ENCODE measurements at regions not wholly inside any gene's neighbourhood (a gene's known extent, or its start where the extent isn't known, plus 50 kb on each side); places are given as distances from the start of the nearest gene placed in this dataset.

DNA sequence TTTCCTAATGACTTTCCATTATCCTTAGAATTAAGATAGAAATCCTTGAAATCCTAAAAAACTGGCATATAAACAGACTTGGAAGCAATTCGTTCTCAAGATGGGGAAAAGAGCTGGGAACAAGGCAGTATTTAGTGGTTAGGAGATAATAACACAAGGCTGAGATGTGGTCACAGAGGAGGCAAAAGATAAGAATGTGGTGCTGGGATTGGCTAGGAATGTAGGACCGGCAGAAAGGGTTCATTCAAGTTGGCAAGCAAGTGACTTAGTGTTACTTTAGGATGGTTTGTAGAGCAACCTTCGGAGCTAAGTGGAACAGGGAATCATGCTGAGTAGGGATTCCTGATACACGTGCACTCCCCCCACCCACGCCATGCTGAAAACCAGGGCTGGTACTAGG lies 121.9 kb upstream of the RPS6KA3 start:
- peaks cover 0 to 7% (median 0%) of the 10 kb centered on the region in 3 donors for H3K27me3 Mint-ChIP-seq (ENCODE audit: low read depth in 3 of 3)
- no peaks in the 10 kb centered on the region for H3K4me1 Mint-ChIP-seq
- no peaks in the 10 kb centered on the region for H3K36me3 Mint-ChIP-seq
- no peak for DNase-seq
- no peaks in the 10 kb centered on the region for H3K9me3 Mint-ChIP-seq
- H3K27ac Mint-ChIP-seq: no peak overlapping the region
- H3K4me3 Mint-ChIP-seq: no peak overlapping the region

DNA sequence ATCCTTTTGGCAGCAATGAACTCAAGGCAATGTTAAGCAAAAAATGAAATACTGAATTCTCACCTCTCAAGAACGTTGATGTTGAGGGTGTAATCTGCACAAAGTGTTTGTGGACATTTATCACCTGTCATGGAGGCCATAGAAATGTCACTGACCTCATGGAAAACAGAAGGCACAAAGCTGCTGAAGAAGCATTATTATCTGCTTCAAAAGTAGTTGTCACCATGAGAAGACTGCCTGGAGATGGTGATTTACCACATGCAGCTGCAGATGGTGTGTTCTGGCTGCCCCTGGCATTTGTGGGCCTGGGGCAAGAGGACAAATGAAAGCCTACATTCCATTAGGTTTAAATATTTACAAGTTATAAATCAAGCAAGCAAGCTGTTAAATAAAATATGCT lies 116.8 kb upstream of the RPS6KA3 start:
- H3K27ac Mint-ChIP-seq: no peak overlapping the region
- no peak for DNase-seq
- H3K4me3 Mint-ChIP-seq: no peak overlapping the region
- H3K36me3 Mint-ChIP-seq: no peaks in the 10 kb centered on the region
- H3K4me1 Mint-ChIP-seq: no peaks in the 10 kb centered on the region
- H3K9me3 Mint-ChIP-seq: no peaks in the 10 kb centered on the region
- H3K27me3 Mint-ChIP-seq (ENCODE audit: low read depth in 3 of 3): peaks cover 0 to 13% (median 0%) of the 10 kb centered on the region in 3 donors

DNA sequence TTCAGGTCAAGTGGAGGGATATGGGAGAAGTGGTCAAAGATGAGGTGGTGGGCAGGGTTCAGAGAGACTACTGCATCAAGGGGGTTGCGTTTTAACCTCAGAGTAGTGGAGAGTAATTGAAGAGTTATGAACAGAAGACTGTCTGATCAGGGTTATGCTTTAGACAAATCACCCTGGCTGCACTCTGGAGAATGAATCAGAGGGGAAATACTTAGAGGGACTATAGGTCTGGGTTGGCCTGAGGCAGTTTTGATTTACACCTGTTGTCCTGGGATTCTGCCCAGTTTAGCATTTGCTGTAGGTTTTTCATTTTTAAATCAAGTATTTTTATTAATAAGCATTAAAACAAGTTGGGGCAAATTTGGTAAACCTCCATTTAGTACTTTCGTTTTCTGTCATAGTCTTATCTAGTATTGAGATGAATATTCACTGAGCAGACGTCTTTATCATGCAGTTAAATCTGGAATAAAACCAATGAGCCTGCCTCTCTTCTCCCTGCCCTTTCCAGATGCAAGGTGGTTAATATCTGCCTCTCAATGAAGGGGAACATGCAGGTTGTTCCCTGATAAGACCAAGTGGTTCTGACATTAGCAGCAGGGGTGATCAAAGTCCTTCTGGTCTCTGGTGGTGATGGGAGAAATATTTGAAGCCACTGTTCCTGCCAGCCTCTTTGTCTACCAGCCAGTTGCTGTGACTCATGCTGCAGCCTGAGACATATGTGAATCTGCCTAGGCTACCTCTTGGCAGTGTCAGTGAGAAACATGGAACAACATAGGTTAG lies 116.0 kb upstream of the RPS6KA3 start:
- H3K9me3 Mint-ChIP-seq: no peaks in the 10 kb centered on the region
- no peak for DNase-seq
- H3K4me3 Mint-ChIP-seq: peak overlapping the region in 1 of 5 donors; percentile 26
- H3K27ac Mint-ChIP-seq: peak overlapping the region in 3 of 6 donors; percentile 8 to 56 (median 9)
- peaks cover 0 to 9% (median 0%) of the 10 kb centered on the region in 3 donors for H3K27me3 Mint-ChIP-seq (ENCODE audit: low read depth in 3 of 3)
- no peaks in the 10 kb centered on the region for H3K4me1 Mint-ChIP-seq
- no peaks in the 10 kb centered on the region for H3K36me3 Mint-ChIP-seq

DNA sequence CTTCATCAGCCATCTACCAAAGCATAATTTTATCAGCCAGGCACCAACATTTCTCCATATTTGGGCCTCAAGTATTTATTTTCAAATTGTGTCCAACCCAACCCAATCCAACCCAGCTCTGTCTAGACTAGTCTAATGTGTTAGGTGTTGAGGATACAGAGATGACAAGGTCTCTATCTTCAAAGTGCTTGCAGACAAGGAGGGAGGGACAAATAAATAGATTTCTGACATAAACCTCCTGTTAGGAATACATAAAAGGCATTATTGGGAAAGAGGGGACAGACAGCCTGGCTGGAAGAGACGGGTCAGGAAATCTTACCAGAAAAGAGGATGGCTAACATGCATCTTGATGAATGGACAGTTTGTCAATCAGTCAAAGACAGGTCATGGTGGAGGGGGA lies 115.4 kb upstream of the RPS6KA3 start:
- Mint-ChIP-seq H3K4me3 (no peak overlapping the region), H3K36me3 (no peaks in the 10 kb centered on the region), H3K9me3 (no peaks in the 10 kb centered on the region), H3K4me1 (no peaks in the 10 kb centered on the region), H3K27ac (peak overlapping the region in 2 of 6 donors; percentile 8 to 56), H3K27me3 (ENCODE audit: low read depth in 3 of 3) (peaks cover 0 to 9% (median 2%) of the 10 kb centered on the region in 3 donors)
- DNase-seq: no peak

DNA sequence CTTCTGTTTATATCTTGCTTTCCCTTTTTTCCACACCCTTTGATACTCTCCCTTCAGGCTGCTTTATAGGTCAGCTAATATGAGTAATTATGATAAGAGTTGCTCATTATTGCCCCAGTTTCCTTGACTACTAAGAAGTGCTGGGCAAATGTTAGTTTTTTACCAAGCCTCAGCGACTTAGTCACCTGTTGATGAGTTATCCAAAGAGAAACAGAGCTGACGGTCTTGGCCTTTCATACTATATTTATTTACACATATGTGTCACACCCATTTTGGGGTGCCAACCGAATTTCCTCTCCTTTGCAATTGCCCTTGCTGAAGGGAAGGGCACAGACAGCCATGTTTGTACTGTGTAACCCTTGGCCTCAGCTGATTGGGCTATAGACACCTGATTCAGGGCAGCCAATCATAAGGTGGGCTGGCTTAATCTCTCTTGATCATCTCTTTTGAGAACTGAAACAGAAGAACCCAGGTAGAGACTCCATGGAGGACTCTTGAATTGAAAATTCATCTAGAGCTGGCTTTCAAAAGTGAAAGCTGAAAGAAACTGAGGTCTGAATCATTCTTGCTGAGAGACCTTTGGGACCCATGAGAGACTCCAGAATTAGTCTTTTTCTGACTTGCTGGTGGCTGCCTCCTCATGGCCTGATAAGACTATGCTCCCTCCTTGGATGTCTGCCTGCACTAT lies 111.7 kb upstream of the RPS6KA3 start:
- H3K27ac Mint-ChIP-seq: no peak overlapping the region
- no peak for DNase-seq
- H3K36me3 Mint-ChIP-seq: no peaks in the 10 kb centered on the region
- H3K4me3 Mint-ChIP-seq: no peak overlapping the region
- peaks cover 2 to 13% (median 2%) of the 10 kb centered on the region in 3 donors for H3K27me3 Mint-ChIP-seq (ENCODE audit: low read depth in 3 of 3)
- H3K4me1 Mint-ChIP-seq: peaks cover 1 to 6% of the 10 kb centered on the region in 2 donors
- H3K9me3 Mint-ChIP-seq: no peaks in the 10 kb centered on the region

DNA sequence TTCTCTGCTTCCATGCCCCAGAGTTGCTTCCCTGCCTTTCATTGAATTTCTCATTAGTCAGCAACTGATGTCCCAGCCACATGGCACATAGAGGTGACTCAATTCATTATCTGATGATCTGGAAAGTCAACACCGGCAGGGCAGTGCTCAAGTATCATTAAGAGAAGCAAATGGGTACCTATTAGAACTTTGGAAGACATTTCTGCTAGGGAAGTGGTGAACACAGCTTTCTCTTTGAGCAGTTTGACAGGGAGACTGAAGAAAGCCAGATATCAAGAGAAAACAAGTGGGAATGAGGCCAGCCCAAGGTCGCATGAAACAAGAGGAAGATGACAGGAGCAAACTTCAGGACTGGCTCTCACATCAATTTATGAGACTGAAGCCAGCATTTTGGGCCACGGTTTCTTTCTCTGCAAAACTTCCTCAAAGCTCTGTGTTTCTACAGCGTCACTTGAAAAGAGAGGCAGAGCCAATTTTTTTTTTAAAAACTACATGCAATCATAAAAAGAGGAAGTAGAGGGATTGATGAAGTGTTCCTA lies 108.3 kb upstream of the RPS6KA3 start:
- Mint-ChIP-seq H3K4me3 (no peak overlapping the region), H3K9me3 (no peaks in the 10 kb centered on the region)
- DNase-seq: no peak

DNA sequence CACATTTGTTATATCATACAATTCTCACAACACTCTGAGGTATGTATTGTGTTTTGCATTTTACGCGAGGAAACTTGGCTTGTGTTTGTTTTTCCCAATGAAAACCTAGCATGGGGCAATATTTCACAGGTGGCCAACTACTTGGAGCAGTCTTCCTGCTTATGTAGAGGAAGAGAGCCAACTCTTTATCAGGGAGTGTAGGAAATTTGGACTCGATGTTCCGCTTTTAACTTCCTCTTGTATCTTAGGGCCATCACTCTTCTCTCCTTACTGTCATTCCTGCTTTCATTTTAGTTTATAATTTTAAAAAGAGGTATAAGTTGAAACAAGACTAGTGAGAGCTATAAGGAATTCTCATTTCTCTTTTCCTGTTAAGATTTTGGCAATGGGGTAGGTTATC lies 107.7 kb upstream of the RPS6KA3 start:
- peaks cover 2 to 7% (median 2%) of the 10 kb centered on the region in 3 donors for H3K27me3 Mint-ChIP-seq (ENCODE audit: low read depth in 3 of 3)
- no peak for DNase-seq
- H3K4me3 Mint-ChIP-seq: no peak overlapping the region
- peaks cover 1 to 6% of the 10 kb centered on the region in 2 donors for H3K4me1 Mint-ChIP-seq
- no peak overlapping the region for H3K27ac Mint-ChIP-seq
- no peaks in the 10 kb centered on the region for H3K9me3 Mint-ChIP-seq
- H3K36me3 Mint-ChIP-seq: no peaks in the 10 kb centered on the region

More for the DNA sequence above, 108.3 kb upstream of the RPS6KA3 start:
- H3K4me1 Mint-ChIP-seq: peaks cover 1 to 6% of the 10 kb centered on the region in 2 donors
- H3K27ac Mint-ChIP-seq: peak overlapping the region in 1 of 6 donors; percentile 10
- no peaks in the 10 kb centered on the region for H3K36me3 Mint-ChIP-seq
- peaks cover 2 to 11% (median 2%) of the 10 kb centered on the region in 3 donors for H3K27me3 Mint-ChIP-seq (ENCODE audit: low read depth in 3 of 3)

DNA sequence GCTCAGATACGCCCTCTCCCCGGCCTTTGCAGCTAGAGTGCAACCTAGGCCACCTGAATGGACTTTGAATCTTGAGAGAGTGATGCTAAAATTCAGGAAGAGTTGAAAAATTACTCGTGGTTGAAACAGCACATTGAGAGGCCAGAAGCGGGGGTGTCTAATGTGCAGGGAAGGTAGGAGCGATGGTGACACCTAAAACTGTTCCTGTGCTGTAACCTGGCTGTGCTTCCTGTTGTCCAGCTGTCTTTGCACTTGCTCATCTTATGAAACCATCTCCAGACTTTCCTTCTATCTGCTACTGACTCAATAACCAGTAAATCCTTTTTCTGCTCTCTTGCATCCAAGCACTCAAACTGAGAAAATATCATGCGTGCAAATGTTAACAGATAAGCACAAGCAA lies 106.4 kb upstream of the RPS6KA3 start:
- Mint-ChIP-seq H3K36me3 (no peaks in the 10 kb centered on the region), H3K4me1 (peaks cover 1 to 6% of the 10 kb centered on the region in 2 donors)

DNA sequence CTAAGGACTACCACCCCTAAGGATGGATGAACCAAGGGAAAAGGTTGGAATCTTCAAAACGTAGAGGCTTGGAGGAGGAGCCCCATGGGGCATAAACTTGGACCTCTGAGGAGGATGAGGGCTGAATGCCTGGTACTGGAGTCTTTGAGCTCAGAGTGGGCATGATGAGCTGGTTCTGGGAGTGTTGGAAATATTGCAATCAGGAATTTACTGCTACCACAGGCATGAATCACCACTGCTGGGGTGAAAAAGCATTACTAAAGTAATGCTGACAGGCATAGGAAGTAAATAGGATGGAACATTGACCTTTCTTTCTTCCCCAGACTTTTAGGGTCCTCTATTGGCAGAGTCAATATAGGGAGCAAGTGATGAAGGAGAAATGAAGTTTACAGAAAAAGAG lies 105.8 kb upstream of the RPS6KA3 start:
- Mint-ChIP-seq H3K27me3 (ENCODE audit: low read depth in 3 of 3) (peaks cover 2 to 4% (median 2%) of the 10 kb centered on the region in 3 donors), H3K4me1 (peaks cover 1 to 6% of the 10 kb centered on the region in 2 donors), H3K27ac (no peak overlapping the region), H3K4me3 (no peak overlapping the region), H3K36me3 (no peaks in the 10 kb centered on the region), H3K9me3 (no peaks in the 10 kb centered on the region)
- no peak for DNase-seq

More for the DNA sequence above, 106.4 kb upstream of the RPS6KA3 start:
- H3K27ac Mint-ChIP-seq: no peak overlapping the region
- peaks cover 2 to 4% (median 2%) of the 10 kb centered on the region in 3 donors for H3K27me3 Mint-ChIP-seq (ENCODE audit: low read depth in 3 of 3)
- H3K4me3 Mint-ChIP-seq: no peak overlapping the region
- DNase-seq: no peak
- no peaks in the 10 kb centered on the region for H3K9me3 Mint-ChIP-seq

DNA sequence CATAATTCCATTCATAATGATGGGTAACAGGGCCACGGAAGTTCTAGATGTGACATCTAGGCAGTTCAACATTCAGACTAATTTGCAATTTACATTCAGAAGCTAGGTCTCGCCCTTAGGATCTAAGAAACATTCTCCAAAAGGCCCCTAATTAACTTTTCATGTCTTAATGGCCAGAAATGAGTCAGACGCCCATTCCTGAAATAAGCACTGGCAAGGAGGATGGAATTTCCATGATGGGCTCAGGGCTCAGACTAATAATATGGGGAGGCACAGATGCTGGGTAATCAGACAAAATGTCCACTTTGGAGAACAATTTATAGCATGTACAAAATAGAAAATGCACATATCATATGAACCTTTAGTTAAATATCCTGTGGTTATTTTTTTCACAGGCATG lies 102.8 kb upstream of the RPS6KA3 start:
- Mint-ChIP-seq H3K27ac (no peak overlapping the region), H3K4me3 (no peak overlapping the region), H3K27me3 (ENCODE audit: low read depth in 3 of 3) (peaks cover 0 to 4% (median 0%) of the 10 kb centered on the region in 3 donors), H3K4me1 (no peaks in the 10 kb centered on the region), H3K36me3 (no peaks in the 10 kb centered on the region), H3K9me3 (no peaks in the 10 kb centered on the region)
- DNase-seq: no peak

DNA sequence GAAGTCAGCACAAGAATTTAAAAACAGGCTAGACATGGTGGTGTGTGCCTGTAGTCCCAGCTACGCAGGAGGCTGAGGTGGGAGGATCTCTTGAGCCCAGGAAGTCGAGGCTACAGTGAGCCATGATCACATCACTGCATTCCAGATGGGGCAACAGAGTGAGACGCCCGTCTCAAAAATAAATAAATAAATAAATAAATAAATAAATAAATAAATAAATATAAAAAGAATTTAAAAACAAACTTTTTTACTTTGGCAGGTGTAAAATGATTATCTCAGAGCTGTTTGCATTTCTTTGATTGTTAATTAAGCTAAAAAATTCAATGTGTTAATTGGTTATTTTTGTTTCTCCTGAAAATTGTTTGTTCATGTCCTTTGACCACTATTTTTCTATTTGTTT lies 97.5 kb upstream of the RPS6KA3 start:
- H3K36me3 Mint-ChIP-seq: no peaks in the 10 kb centered on the region
- H3K27ac Mint-ChIP-seq: no peak overlapping the region
- peaks cover 0 to 5% (median 4%) of the 10 kb centered on the region in 3 donors for H3K27me3 Mint-ChIP-seq (ENCODE audit: low read depth in 3 of 3)
- peaks cover 0 to 2% (median 0%) of the 10 kb centered on the region in 6 donors for H3K9me3 Mint-ChIP-seq
- no peaks in the 10 kb centered on the region for H3K4me1 Mint-ChIP-seq
- no peak overlapping the region for H3K4me3 Mint-ChIP-seq
- no peak for DNase-seq

DNA sequence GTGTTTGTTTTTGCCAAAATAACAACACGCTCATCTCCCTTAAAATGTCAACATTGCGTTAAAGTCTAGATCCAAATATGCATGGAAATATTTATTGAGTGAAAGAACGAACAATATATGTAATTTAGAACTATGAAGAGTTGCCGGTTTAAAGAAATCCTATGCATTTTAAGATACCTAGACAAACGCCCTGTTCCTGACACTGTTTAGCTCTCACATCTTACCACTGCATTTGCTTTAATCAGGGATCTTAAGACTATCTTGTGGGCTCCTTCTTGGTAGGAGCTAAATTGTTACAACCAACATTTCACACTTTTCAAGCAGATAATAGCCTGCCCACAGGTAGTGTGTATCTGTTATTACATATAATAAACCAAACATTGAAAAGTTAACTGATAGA lies 96.6 kb upstream of the RPS6KA3 start:
- Mint-ChIP-seq H3K36me3 (no peaks in the 10 kb centered on the region), H3K27ac (no peak overlapping the region), H3K4me3 (no peak overlapping the region), H3K4me1 (no peaks in the 10 kb centered on the region), H3K9me3 (peaks cover 0 to 2% (median 0%) of the 10 kb centered on the region in 6 donors), H3K27me3 (ENCODE audit: low read depth in 3 of 3) (peaks cover 0 to 6% (median 5%) of the 10 kb centered on the region in 3 donors)
- no peak for DNase-seq

DNA sequence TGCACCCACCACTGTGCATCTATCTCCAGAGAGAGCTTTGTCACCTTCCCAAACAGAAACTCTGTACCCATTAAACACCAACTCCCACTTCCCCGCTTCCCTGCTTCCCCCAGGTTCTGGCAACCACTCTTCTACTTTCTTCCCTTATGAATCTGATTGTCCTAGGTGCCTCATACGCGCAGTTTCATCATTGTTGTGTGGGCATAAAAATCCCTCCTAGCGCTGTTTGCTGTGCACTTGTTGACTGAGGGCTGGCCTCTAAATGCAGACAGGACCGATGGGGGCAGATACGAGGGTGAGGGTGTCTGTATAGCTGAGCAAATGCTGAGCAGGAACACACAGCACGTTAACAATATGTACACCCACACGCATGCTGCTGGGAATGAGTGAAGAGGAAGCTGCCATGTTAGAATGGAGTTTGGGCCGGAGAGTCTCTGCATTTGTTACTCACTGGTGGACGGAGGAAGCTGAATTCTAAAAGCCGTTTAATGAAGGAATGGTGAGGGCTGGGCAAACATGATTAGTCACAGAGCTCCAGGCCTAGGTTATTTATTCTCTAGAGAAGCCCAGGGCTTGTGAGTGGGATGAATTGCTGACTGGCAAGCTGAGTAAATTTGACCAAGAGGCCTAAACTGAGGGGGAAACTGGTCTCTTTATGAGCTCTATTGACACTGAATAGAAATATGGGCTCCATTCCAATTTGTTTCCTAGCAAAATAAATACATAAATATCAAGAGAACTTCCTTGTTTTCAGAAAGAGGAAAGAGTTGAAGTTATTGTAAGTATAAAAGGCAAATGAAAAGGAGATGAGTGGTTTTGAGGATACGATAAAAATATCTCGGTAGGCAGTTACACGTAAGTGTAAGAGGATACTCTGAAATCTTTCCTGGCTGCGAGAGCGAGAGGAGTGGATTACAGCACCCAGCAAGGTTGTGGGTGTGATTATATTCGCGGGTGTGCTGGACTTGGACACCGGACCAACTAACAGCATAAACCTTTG lies 95.9 kb upstream of the RPS6KA3 start:
- Mint-ChIP-seq H3K27ac (no peak overlapping the region), H3K27me3 (ENCODE audit: low read depth in 3 of 3) (peaks cover 0 to 6% (median 5%) of the 10 kb centered on the region in 3 donors), H3K9me3 (peaks cover 0 to 2% (median 0%) of the 10 kb centered on the region in 6 donors), H3K36me3 (no peaks in the 10 kb centered on the region), H3K4me1 (no peaks in the 10 kb centered on the region), H3K4me3 (no peak overlapping the region)
- DNase-seq: no peak

Measured in immature natural killer cell (primary cell).